ENCODE measurements at regions not wholly inside any gene's neighbourhood (a gene's known extent, or its start where the extent isn't known, plus 50 kb on each side); places are given as distances from the start of the nearest gene placed in this dataset.

DNA sequence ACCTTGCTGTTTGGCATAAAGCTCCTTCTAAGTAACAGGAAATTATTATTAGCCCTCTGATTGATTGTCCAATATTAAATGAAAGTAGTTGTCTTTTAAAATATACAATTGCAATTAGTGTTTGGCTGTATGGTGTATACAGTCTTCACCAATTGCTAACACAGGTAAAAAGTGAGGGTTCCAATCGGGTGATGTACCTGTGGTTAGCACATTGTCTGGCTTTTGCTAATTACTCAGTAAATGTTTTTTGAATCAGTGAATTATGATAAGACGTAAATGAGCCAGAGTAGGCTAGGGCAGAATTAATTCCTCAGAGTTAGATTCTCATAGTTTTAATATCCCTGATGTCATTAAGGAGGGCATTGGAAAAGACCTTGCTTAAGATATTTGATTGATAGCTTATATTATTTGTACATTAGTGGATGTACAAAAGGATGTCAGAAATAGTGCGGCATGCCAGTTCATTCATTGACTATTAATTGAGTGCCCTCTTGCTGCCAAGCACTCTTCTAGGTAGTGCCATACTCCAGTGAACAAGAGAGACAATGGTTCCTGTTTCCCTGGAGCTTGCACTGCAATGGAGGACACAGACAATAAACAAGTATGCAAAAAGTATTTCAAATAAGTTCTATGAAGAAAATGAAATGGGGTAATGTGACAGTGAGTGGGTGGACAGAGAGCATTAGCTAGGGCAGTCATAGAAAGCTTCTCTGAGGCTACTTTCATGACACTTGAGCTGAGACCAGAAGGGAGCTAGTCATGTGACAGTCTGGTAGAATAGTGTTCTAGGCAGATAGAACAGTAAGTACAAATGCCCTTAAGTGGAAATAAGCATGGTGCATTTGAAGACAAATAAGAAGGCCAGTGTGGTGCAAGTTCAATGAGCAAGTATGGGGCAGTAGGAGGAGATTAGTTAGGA lies 205.9 kb upstream of the CASK start:
- Mint-ChIP-seq H3K27ac (peak overlapping the region; percentile 36), H3K4me1 (peaks cover 39% of the 10 kb centered on the region)

DNA sequence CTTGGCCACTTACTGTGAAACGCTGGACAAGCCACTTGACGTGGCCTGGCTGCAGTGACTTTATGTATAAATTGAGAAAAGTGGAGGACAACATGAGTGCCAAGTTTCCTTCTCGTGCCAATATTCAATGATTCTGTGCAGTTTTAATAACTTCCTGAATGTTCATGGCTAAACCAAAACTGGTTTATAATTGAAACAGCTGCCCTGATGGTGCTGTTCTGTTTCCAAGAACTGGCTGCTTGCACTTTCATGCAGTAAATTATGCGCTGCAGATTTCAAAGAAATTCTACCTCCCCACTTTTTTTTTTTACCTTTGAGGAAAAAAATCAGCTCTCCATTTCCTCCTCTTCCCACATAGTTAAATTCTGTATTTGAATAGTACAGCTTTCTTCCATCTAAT lies 205.2 kb upstream of the CASK start:
- H3K4me1 Mint-ChIP-seq: peaks cover 46% of the 10 kb centered on the region
- no peaks in the 10 kb centered on the region for H3K9me3 Mint-ChIP-seq
- peak overlapping the region; percentile 40 for H3K27ac Mint-ChIP-seq
- peaks cover 5% of the 10 kb centered on the region for H3K36me3 Mint-ChIP-seq
- ATAC-seq: no peak
- H3K27me3 Mint-ChIP-seq: no peaks in the 10 kb centered on the region
- no peak overlapping the region for H3K4me3 Mint-ChIP-seq

More for the DNA sequence above, 205.9 kb upstream of the CASK start:
- no peak for ATAC-seq
- Mint-ChIP-seq H3K27me3 (no peaks in the 10 kb centered on the region), H3K4me3 (no peak overlapping the region), H3K36me3 (peaks cover 5% of the 10 kb centered on the region), H3K9me3 (no peaks in the 10 kb centered on the region)

DNA sequence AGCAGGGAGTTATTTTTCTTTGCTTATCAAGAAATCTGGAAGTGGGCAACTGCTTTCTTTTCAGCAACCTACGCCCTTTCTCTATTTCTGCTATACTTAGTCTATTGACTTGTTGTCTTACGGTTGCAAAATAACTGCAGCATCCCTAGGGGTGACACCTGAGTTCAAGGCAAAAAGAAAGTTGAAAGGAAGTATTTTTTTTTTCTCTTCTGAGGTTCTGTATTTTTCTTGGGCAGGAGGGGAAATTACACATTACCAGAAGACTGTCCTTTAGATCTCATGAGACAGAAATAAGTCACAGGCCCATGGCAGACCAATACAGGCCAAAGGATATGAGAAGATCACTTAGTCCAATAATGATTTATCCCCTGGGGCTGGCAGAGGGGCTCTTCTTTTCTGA lies 204.7 kb upstream of the CASK start:
- Mint-ChIP-seq H3K27ac (peak overlapping the region; percentile 40), H3K4me1 (peaks cover 47% of the 10 kb centered on the region), H3K4me3 (no peak overlapping the region), H3K27me3 (no peaks in the 10 kb centered on the region), H3K9me3 (no peaks in the 10 kb centered on the region), H3K36me3 (peaks cover 5% of the 10 kb centered on the region)
- peak; percentile 83 for ATAC-seq

DNA sequence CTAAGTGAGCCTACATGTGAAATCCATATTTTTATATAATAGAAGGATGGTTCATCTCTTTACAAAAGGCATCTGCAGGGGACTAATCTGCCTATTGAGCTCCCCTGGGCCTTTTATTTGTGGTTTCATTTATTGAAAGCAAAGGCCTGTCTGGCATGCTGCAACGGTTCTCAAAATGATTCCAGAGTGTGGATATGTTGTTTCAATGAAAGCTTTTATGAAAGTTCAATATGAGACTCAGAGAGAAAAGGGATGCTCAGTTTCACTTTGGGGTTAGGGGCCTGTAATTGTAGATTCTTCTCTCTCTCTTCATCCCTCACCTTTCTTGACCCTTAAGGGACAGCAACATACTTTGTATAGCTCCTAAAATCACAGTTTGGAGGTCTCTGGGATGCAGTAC lies 204.2 kb upstream of the CASK start:
- H3K4me1 Mint-ChIP-seq: peaks cover 47% of the 10 kb centered on the region
- H3K27ac Mint-ChIP-seq: peak overlapping the region; percentile 40
- H3K27me3 Mint-ChIP-seq: no peaks in the 10 kb centered on the region
- H3K36me3 Mint-ChIP-seq: peaks cover 5% of the 10 kb centered on the region
- no peaks in the 10 kb centered on the region for H3K9me3 Mint-ChIP-seq
- ATAC-seq: no peak
- no peak overlapping the region for H3K4me3 Mint-ChIP-seq

DNA sequence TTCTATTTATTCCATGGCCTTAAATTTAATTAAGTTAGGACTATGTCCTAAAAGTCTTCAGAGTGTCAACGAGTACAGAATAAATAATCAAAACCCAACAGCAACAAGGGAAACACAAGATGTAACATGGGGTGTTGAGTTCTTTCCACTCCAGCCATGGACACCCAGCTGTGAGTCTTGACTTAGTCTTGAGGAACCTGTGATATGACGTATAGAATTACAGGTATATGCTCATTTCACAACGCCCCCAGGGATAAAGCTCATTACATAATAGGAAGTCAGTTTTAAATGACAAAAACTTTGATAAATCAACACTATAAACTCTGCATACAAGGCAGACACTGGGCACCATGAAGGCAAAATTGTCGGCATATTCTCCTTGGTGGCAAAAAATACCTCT lies 200.0 kb upstream of the CASK start:
- H3K9me3 Mint-ChIP-seq: no peaks in the 10 kb centered on the region
- ATAC-seq: no peak
- H3K36me3 Mint-ChIP-seq: no peaks in the 10 kb centered on the region
- peaks cover 34% of the 10 kb centered on the region for H3K4me1 Mint-ChIP-seq
- no peak overlapping the region for H3K4me3 Mint-ChIP-seq
- H3K27me3 Mint-ChIP-seq: no peaks in the 10 kb centered on the region
- H3K27ac Mint-ChIP-seq: no peak overlapping the region

DNA sequence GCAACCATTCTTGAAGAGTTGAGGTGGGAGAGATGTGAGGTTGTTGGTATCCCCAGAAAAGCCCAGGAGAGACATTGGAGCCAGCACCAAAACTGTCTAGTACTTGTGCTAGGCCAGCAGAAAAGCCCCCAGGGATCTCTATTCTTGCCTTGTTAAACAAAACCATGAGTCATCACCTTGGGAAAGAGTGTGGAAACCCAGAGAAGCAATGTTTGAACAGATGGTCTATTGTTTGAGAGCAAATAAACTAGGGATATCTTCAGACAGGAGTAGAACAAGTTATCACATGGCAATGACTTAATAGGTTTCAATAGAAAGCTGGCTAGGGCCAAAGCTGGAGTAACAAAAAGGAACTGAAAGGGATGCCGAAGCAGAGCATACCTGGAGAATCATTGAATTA lies 195.7 kb upstream of the CASK start:
- peaks cover 13% of the 10 kb centered on the region for H3K4me1 Mint-ChIP-seq
- no peak overlapping the region for H3K4me3 Mint-ChIP-seq
- H3K9me3 Mint-ChIP-seq: peaks cover 4% of the 10 kb centered on the region
- peaks cover 5% of the 10 kb centered on the region for H3K36me3 Mint-ChIP-seq
- H3K27ac Mint-ChIP-seq: no peak overlapping the region
- no peak for ATAC-seq
- no peaks in the 10 kb centered on the region for H3K27me3 Mint-ChIP-seq

DNA sequence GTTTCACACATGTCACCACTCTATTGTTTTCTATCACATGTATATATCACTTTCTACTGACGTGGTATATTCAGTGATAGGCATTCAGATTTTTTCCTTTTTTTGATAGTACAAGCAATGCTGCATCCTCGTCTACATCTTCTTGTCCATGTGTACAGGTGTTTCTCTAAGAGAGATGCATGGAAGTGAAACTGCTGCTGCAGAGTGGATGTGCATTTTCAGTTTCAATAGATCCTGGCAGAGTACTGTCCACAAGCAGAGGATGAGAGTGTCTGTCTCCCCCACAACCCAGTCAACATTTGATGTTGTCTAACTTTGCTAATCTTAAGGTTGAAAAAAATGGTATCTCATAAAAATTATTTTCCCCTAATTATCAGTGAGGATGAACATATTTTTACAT lies 194.0 kb upstream of the CASK start:
- Mint-ChIP-seq H3K27ac (no peak overlapping the region), H3K4me1 (peaks cover 7% of the 10 kb centered on the region), H3K4me3 (no peak overlapping the region), H3K9me3 (peaks cover 6% of the 10 kb centered on the region), H3K27me3 (no peaks in the 10 kb centered on the region), H3K36me3 (peaks cover 8% of the 10 kb centered on the region)
- no peak for ATAC-seq

DNA sequence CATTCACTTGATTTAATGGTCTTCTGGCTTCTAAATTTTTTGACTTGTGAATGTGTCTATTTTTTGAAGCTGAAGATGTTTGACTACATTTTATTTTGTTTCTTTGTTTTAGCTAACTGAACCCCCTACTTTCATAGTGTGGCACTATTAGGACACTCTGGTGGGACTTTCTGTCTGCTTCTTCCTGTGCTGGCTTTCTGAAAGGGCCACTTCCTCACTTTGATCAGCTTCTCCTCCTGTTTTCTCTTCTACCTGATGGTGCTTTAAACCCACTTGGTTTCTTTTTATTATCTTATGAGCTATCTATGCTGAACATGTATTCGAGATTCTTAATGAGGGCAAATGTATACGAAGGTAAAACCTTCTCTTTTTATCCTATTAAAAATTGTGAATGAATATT lies 186.1 kb upstream of the CASK start:
- Mint-ChIP-seq H3K27me3 (no peaks in the 10 kb centered on the region), H3K9me3 (peaks cover 5% of the 10 kb centered on the region), H3K27ac (no peak overlapping the region), H3K4me1 (peaks cover 12% of the 10 kb centered on the region), H3K36me3 (peaks cover 6% of the 10 kb centered on the region), H3K4me3 (no peak overlapping the region)
- no peak for ATAC-seq

DNA sequence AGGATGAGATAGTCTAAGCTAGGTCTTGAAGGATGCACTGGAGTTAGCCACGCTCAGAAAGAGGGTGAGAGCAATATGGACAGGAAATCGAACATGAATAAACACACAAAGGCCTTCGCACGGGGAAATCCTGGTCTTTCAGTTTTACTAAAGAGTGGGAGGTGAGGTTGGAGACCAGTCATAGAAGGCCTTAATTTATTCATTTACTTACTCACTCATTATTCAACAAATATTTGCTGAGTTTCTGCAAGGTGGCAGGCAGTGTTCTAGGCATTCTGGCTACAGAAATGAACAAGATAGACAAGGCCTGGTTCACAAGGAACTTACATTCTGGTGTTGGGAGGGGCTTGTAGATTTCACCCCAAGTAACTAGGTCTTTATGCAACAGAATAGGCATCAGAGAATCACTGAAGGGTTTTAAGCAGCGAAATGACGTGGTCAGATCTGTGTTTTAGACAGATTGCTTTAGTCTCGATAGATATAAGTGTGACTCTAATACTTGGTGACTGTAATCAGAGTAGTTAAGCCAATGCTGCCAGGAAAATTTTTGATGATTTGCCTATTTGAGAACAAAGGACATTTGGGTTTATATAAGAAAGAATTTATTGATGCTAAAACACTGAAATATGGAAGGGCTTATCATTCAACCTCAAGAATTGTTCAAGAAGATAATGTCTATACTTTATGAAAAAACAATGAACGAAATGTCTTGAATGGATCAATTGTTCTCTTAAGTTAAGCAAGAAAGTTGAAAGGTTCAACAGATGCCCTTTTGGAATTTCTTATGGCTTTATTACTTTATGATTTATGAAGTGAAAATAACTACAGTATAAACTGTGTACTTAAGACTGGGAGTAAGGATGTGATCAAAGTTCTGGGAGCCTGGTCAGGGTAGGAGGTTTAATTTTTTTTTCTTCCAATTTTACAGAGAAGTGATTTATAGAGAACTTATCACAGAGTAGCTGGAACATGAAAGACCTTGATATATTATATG lies 184.4 kb upstream of the CASK start:
- Mint-ChIP-seq H3K27ac (peak overlapping the region; percentile 64), H3K4me3 (no peak overlapping the region), H3K4me1 (peaks cover 12% of the 10 kb centered on the region), H3K36me3 (no peaks in the 10 kb centered on the region), H3K27me3 (no peaks in the 10 kb centered on the region), H3K9me3 (no peaks in the 10 kb centered on the region)
- peak; percentile 74 for ATAC-seq

DNA sequence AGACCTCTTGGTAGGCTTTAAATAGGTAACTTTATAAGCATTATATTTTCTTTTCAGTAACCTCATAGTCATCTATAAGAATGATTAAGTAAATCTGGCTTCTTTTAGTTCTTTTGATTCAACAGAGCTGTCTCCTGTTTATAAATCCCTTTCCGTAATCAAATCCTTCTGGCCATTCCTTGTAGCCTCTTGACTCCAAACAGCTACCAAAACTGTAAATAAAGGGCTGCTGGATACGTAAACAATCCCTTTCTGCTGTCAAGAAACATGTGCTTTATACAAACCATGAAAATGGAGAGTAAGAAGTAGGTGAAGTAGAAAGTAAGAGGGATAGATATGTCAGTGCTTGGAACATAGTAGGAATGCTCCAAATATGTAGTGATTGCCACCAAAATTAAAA lies 183.2 kb upstream of the CASK start:
- no peak for ATAC-seq
- Mint-ChIP-seq H3K9me3 (no peaks in the 10 kb centered on the region), H3K4me1 (peaks cover 12% of the 10 kb centered on the region), H3K4me3 (no peak overlapping the region), H3K27me3 (no peaks in the 10 kb centered on the region), H3K27ac (no peak overlapping the region), H3K36me3 (no peaks in the 10 kb centered on the region)

DNA sequence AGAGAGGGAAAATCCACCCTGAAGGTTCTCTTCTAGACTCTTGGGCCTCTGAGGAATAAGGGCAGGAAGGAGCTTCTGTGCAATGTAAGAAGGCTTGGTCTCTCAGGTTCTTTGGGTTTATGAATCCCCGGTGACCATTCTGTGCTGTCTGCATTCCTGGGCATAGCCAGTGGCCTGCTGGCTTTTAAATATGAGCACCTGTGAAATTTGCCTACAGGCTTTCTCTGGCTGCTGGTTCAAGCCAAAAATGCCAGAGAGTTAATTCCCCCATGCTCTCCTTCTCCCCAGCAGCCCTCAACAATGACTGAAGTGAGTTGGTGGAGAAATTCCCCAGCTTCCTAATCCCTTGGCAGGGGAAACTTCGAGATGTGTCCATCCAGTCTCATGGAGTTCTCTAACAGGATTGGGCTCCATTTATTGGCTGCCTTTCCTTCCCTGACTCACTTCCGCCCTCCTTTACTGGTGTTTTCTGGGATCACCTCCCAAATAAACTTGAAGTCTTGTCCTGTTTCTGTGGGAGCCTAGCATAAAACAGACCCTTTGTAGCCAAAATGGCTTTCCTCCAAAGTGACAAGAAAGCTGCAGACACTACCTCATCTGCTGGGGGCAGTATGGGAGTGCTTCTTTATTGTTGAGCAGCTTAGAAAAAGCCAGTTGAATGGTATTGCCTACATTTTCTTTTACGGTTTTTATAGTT lies 179.4 kb upstream of the CASK start:
- H3K36me3 Mint-ChIP-seq: no peaks in the 10 kb centered on the region
- no peaks in the 10 kb centered on the region for H3K27me3 Mint-ChIP-seq
- no peak overlapping the region for H3K4me3 Mint-ChIP-seq
- ATAC-seq: no peak
- H3K27ac Mint-ChIP-seq: no peak overlapping the region
- no peaks in the 10 kb centered on the region for H3K9me3 Mint-ChIP-seq
- peaks cover 7% of the 10 kb centered on the region for H3K4me1 Mint-ChIP-seq

DNA sequence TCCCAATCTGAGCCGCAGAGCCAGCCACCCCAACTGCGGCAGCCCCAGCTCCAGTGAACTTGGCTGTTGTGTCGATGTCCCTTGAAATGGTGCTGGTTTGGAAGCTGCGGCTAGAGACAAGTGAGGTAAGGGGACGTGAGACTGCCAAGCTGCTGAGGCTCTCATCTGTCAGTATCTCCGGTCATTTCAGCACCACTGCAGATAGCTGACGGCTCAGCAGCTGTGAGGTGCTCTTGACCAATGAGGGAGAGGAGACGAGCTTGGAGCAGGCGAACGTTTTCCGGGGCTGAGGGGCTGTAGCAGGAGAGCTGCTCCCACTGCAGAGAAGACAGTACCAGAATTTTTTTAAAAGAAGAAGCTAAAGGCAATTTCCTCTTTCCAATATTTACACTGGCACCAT lies 175.5 kb upstream of the CASK start:
- no peak for ATAC-seq
- Mint-ChIP-seq H3K4me1 (peaks cover 7% of the 10 kb centered on the region), H3K36me3 (no peaks in the 10 kb centered on the region), H3K27me3 (no peaks in the 10 kb centered on the region), H3K4me3 (no peak overlapping the region), H3K27ac (no peak overlapping the region), H3K9me3 (no peaks in the 10 kb centered on the region)

DNA sequence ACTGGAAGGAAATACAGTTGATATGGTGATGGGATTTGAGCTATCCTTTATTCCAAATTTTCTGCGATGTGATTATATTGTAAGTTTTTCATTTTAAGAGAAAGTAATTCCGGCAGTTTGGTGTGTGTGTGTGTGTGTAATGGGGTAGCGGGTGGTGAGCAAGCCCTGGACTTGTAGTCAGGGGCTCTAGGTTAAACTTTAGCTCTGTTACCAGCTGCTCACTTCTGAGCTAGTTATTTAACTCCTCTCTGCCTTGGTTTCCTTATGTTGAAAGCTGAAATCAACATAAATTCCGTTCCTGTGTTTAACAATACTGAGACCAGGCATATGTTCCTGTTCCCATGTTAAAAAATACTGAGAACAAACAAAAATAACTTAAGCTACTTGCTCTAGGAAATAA lies 174.1 kb upstream of the CASK start:
- Mint-ChIP-seq H3K27me3 (no peaks in the 10 kb centered on the region), H3K9me3 (no peaks in the 10 kb centered on the region), H3K27ac (no peak overlapping the region), H3K4me3 (no peak overlapping the region), H3K36me3 (no peaks in the 10 kb centered on the region), H3K4me1 (peaks cover 10% of the 10 kb centered on the region)
- no peak for ATAC-seq

DNA sequence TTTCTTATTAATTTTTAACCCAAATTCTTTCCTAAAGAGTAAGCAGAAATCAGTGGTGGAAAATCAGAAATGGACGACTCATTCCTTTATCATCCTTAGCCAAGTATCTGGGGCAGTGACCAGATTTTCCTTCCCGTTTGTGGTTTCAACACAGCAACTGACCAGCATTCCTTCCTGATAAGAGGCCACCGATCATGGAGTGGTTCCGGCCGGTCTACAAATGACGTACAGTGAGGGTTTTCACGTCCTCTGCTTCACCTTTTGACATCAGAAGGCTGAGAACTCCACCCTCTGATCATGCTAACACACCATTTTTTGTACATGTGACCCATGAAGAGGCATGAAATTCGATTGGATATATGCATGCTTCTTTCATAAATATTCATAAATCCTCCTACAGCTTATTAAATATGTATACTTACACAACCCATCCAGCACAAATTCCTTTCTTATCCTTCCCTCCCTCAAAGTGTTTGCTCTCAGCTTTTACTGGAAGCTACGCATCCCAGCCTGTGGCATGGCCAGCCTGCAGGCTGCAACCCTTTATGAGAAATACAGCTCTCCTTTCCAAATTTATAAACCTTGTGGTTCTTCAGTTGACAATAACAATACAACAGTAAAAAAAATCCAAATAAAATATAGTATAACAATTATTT lies 173.0 kb upstream of the CASK start:
- no peaks in the 10 kb centered on the region for H3K36me3 Mint-ChIP-seq
- no peak for ATAC-seq
- H3K4me1 Mint-ChIP-seq: peaks cover 10% of the 10 kb centered on the region
- H3K9me3 Mint-ChIP-seq: no peaks in the 10 kb centered on the region
- H3K27me3 Mint-ChIP-seq: no peaks in the 10 kb centered on the region
- no peak overlapping the region for H3K4me3 Mint-ChIP-seq
- no peak overlapping the region for H3K27ac Mint-ChIP-seq

DNA sequence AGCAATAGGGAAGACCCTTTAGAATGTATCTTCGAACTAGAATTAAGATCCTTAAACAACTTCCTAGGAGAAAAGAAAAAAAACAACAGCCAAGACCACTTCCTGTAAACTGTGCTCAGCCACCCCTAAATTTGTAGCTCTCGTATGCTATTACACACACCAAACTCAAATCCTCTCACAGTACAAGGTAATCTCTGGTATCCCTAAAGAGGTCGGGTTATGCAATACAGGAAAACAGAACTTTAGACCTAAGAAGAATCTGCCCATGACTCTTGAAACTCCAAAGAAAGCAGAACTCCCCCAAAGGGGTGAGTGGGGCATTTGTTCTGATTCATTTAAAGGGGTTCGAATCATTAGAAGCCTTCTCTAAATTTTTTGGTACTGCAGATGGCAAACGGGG lies 170.9 kb upstream of the CASK start:
- H3K27me3 Mint-ChIP-seq: no peaks in the 10 kb centered on the region
- H3K27ac Mint-ChIP-seq: peak overlapping the region; percentile 76
- ATAC-seq: no peak
- H3K4me3 Mint-ChIP-seq: peak overlapping the region; percentile 59
- peaks cover 10% of the 10 kb centered on the region for H3K4me1 Mint-ChIP-seq
- no peaks in the 10 kb centered on the region for H3K36me3 Mint-ChIP-seq
- H3K9me3 Mint-ChIP-seq: no peaks in the 10 kb centered on the region

Data from stimulated activated memory B cell treated with anti-CD40 and anti-IgM and Interleukin-4, amounts not matched to agents 10 μg/mL and 1 μg/mL and 100 μg/mL, for 72 hours (primary cell).